ENCODE measurements at regions not wholly inside any gene's neighbourhood (a gene's known extent, or its start where the extent isn't known, plus 50 kb on each side); places are given as distances from the start of the nearest gene placed in this dataset.

GRCh38 chr14:81946834-81947798, 413.5 kb upstream of the SEL1L start:
- H2BK5ac ChIP-seq (ENCODE audit: low read depth, low read length, poor library complexity) = no peak overlapping the region
- WGBS (ENCODE audit: extremely low coverage, insufficient coverage, insufficient read length) = no CpG with 5 or more reads among the region's 8 CpGs
- no peaks in the 10 kb centered on the region for H3K4me1 ChIP-seq (ENCODE audit: control insufficient read depth in 1 of 2, insufficient read depth in 2 of 2, low read length in 2 of 2)

GRCh38 chr14:81952917-81953316, 419.3 kb upstream of the SEL1L start:
- Histone ChIP-seq H3K4me2 (ENCODE audit: low read length) (no peak overlapping the region), H2AK5ac (ENCODE audit: low read length) (no peak overlapping the region), H4K12ac (ENCODE audit: low read depth, low read length) (no peak overlapping the region), H3K27me3 (ENCODE audit: insufficient read depth, low read length) (no peaks in the 10 kb centered on the region), H2AFZ (ENCODE audit: insufficient read depth, low read length, poor library complexity) (no peak overlapping the region), H3K9ac (ENCODE audit: low read length) (no peak overlapping the region), H3K9me3 (ENCODE audit: insufficient read depth, low read depth, low read length) (no peaks in the 10 kb centered on the region), H4K8ac (ENCODE audit: low read depth, low read length) (no peak overlapping the region), H2BK12ac (ENCODE audit: low read length) (no peak overlapping the region), H4K91ac (ENCODE audit: low read depth, low read length) (no peak overlapping the region), H2BK5ac (ENCODE audit: low read depth, low read length, poor library complexity) (no peak overlapping the region), H3K79me1 (ENCODE audit: low read length) (no peaks in the 10 kb centered on the region), H3K18ac (ENCODE audit: low read length) (no peak overlapping the region), H3K4ac (ENCODE audit: low read depth, low read length) (no peak overlapping the region), H3K23ac (ENCODE audit: low read length) (no peak overlapping the region), H3K27ac (ENCODE audit: low read depth, low read length) (no peak overlapping the region), H3K79me2 (ENCODE audit: control insufficient read depth, insufficient read depth, low read length, poor library complexity) (no peaks in the 10 kb centered on the region), H3K4me3 (ENCODE audit: low read depth, low read length) (no peak overlapping the region), H3K36me3 (ENCODE audit: control insufficient read depth in 1 of 2, insufficient read depth in 2 of 2, low read length in 2 of 2) (no peaks in the 10 kb centered on the region), H3K14ac (ENCODE audit: low read length) (no peak overlapping the region), H3K4me1 (ENCODE audit: control insufficient read depth in 1 of 2, insufficient read depth in 2 of 2, low read length in 2 of 2) (no peaks in the 10 kb centered on the region), H2BK120ac (ENCODE audit: insufficient read depth, low read length, poor library complexity) (no peak overlapping the region)
- no CpG with 5 or more reads among the region's 2 CpGs for WGBS (ENCODE audit: extremely low coverage, insufficient coverage, insufficient read length)
- no peak for DNase-seq

More at GRCh38 chr14:81946834-81947798, 413.5 kb upstream of the SEL1L start:
- Histone ChIP-seq H3K14ac (ENCODE audit: low read length) (no peak overlapping the region), H3K9ac (ENCODE audit: low read length) (no peak overlapping the region), H2AK5ac (ENCODE audit: low read length) (no peak overlapping the region), H3K23ac (ENCODE audit: low read length) (no peak overlapping the region), H3K4ac (ENCODE audit: low read depth, low read length) (no peak overlapping the region), H3K27me3 (ENCODE audit: insufficient read depth, low read length) (no peaks in the 10 kb centered on the region), H4K8ac (ENCODE audit: low read depth, low read length) (no peak overlapping the region), H3K79me1 (ENCODE audit: low read length) (no peaks in the 10 kb centered on the region), H2AFZ (ENCODE audit: insufficient read depth, low read length, poor library complexity) (no peak overlapping the region), H3K36me3 (ENCODE audit: control insufficient read depth in 1 of 2, insufficient read depth in 2 of 2, low read length in 2 of 2) (no peaks in the 10 kb centered on the region), H4K91ac (ENCODE audit: low read depth, low read length) (no peak overlapping the region), H3K79me2 (ENCODE audit: control insufficient read depth, insufficient read depth, low read length, poor library complexity) (no peaks in the 10 kb centered on the region), H3K4me3 (ENCODE audit: low read depth, low read length) (no peak overlapping the region), H2BK120ac (ENCODE audit: insufficient read depth, low read length, poor library complexity) (no peak overlapping the region), H3K27ac (ENCODE audit: low read depth, low read length) (no peak overlapping the region), H3K18ac (ENCODE audit: low read length) (no peak overlapping the region), H3K4me2 (ENCODE audit: low read length) (no peak overlapping the region), H3K9me3 (ENCODE audit: insufficient read depth, low read depth, low read length) (no peaks in the 10 kb centered on the region), H2BK12ac (ENCODE audit: low read length) (no peak overlapping the region), H4K12ac (ENCODE audit: low read depth, low read length) (no peak overlapping the region)
- DNase-seq = no peak

- Histone ChIP-seq H4K91ac (ENCODE audit: low read depth, low read length) (no peak overlapping the region), H3K79me2 (ENCODE audit: control insufficient read depth, insufficient read depth, low read length, poor library complexity) (no peaks in the 10 kb centered on the region), H3K9me3 (ENCODE audit: insufficient read depth, low read depth, low read length) (no peaks in the 10 kb centered on the region), H3K27ac (ENCODE audit: low read depth, low read length) (no peak overlapping the region), H3K27me3 (ENCODE audit: insufficient read depth, low read length) (no peaks in the 10 kb centered on the region), H3K14ac (ENCODE audit: low read length) (no peak overlapping the region), H4K8ac (ENCODE audit: low read depth, low read length) (no peak overlapping the region), H3K23ac (ENCODE audit: low read length) (no peak overlapping the region), H3K79me1 (ENCODE audit: low read length) (no peaks in the 10 kb centered on the region), H3K18ac (ENCODE audit: low read length) (no peak overlapping the region), H3K9ac (ENCODE audit: low read length) (no peak overlapping the region), H4K12ac (ENCODE audit: low read depth, low read length) (no peak overlapping the region), H3K4me1 (ENCODE audit: control insufficient read depth in 1 of 2, insufficient read depth in 2 of 2, low read length in 2 of 2) (no peaks in the 10 kb centered on the region), H2BK5ac (ENCODE audit: low read depth, low read length, poor library complexity) (no peak overlapping the region), H2BK120ac (ENCODE audit: insufficient read depth, low read length, poor library complexity) (no peak overlapping the region), H3K36me3 (ENCODE audit: control insufficient read depth in 1 of 2, insufficient read depth in 2 of 2, low read length in 2 of 2) (no peaks in the 10 kb centered on the region), H3K4me3 (ENCODE audit: low read depth, low read length) (no peak overlapping the region), H3K4ac (ENCODE audit: low read depth, low read length) (no peak overlapping the region), H2AFZ (ENCODE audit: insufficient read depth, low read length, poor library complexity) (no peak overlapping the region), H2AK5ac (ENCODE audit: low read length) (no peak overlapping the region), H3K4me2 (ENCODE audit: low read length) (no peak overlapping the region), H2BK12ac (ENCODE audit: low read length) (no peak overlapping the region)
- no peak for DNase-seq
- no CpG with 5 or more reads among the region's 3 CpGs for WGBS (ENCODE audit: extremely low coverage, insufficient coverage, insufficient read length)
These were observed 419.8 kb upstream of the SEL1L start for GRCh38 chr14:81953419-81953818.

GRCh38 chr14:81955123-81955522, 421.5 kb upstream of the SEL1L start:
- Histone ChIP-seq H3K4ac (ENCODE audit: low read depth, low read length) (no peak overlapping the region), H3K79me2 (ENCODE audit: control insufficient read depth, insufficient read depth, low read length, poor library complexity) (no peaks in the 10 kb centered on the region), H3K79me1 (ENCODE audit: low read length) (no peaks in the 10 kb centered on the region), H2AFZ (ENCODE audit: insufficient read depth, low read length, poor library complexity) (no peak overlapping the region), H2BK5ac (ENCODE audit: low read depth, low read length, poor library complexity) (no peak overlapping the region), H3K23ac (ENCODE audit: low read length) (no peak overlapping the region), H4K8ac (ENCODE audit: low read depth, low read length) (no peak overlapping the region), H2AK5ac (ENCODE audit: low read length) (no peak overlapping the region), H3K9me3 (ENCODE audit: insufficient read depth, low read depth, low read length) (no peaks in the 10 kb centered on the region), H3K27me3 (ENCODE audit: insufficient read depth, low read length) (no peaks in the 10 kb centered on the region), H3K18ac (ENCODE audit: low read length) (no peak overlapping the region), H2BK12ac (ENCODE audit: low read length) (no peak overlapping the region), H3K36me3 (ENCODE audit: control insufficient read depth in 1 of 2, insufficient read depth in 2 of 2, low read length in 2 of 2) (no peaks in the 10 kb centered on the region), H4K12ac (ENCODE audit: low read depth, low read length) (no peak overlapping the region), H3K4me1 (ENCODE audit: control insufficient read depth in 1 of 2, insufficient read depth in 2 of 2, low read length in 2 of 2) (no peaks in the 10 kb centered on the region), H4K91ac (ENCODE audit: low read depth, low read length) (no peak overlapping the region), H3K4me3 (ENCODE audit: low read depth, low read length) (no peak overlapping the region), H3K27ac (ENCODE audit: low read depth, low read length) (no peak overlapping the region), H3K14ac (ENCODE audit: low read length) (no peak overlapping the region), H3K4me2 (ENCODE audit: low read length) (no peak overlapping the region), H3K9ac (ENCODE audit: low read length) (no peak overlapping the region), H2BK120ac (ENCODE audit: insufficient read depth, low read length, poor library complexity) (no peak overlapping the region)
- DNase-seq = no peak
- no CpG with 5 or more reads among the region's 1 CpG for WGBS (ENCODE audit: extremely low coverage, insufficient coverage, insufficient read length)
